NCI-H2196 treated with DMSO at 0.1 percent for 48 hours (cell line): ENCODE measurements at regions not wholly inside any gene's neighbourhood (a gene's known extent, or its start where the extent isn't known, plus 50 kb on each side); places are given as distances from the start of the nearest gene placed in this dataset.

Source experiments
- DNase-seq: peaks from one replicate; lab custom pipeline; 2025; ENCODE audit not compliant: unreplicated experiment; lab: John Stamatoyannopoulos, UW

- peak; percentile 20 for DNase-seq
These were observed 183.3 kb downstream of the CCDC59 start for GRCh38 chr12:82174936-82175335.

GRCh38 chr12:82174383-82174782, 183.8 kb downstream of the CCDC59 start:
- no peak for DNase-seq

- no peak for DNase-seq
These were observed 209.1 kb downstream of the CCDC59 start for GRCh38 chr12:82149045-82149444.

GRCh38 chr12:82146740-82147139, 211.4 kb downstream of the CCDC59 start:
- no peak for DNase-seq

- no peak for DNase-seq
These were observed 213.7 kb downstream of the CCDC59 start for GRCh38 chr12:82144505-82144904.

GRCh38 chr12:82132390-82132789, 225.8 kb downstream of the CCDC59 start:
- no peak for DNase-seq

- no peak for DNase-seq
These were observed 227.4 kb downstream of the CCDC59 start for GRCh38 chr12:82130762-82131161.

GRCh38 chr12:82124711-82125380, 233.3 kb downstream of the CCDC59 start:
- no peak for DNase-seq

- DNase-seq, result no peak
These were observed 236.6 kb downstream of the CCDC59 start for GRCh38 chr12:82121545-82121944.

GRCh38 chr12:82120901-82121300, 237.3 kb downstream of the CCDC59 start:
- DNase-seq, result no peak

GRCh38 chr12:82109243-82109642, 248.9 kb downstream of the CCDC59 start:
- DNase-seq, result no peak

- no peak for DNase-seq
These were observed 249.6 kb downstream of the CCDC59 start for GRCh38 chr12:82108615-82109014.

GRCh38 chr12:82099216-82099615, 259.0 kb downstream of the CCDC59 start:
- DNase-seq, result no peak

GRCh38 chr12:82097877-82098276, 260.3 kb downstream of the CCDC59 start:
- no peak for DNase-seq

- no peak for DNase-seq
These were observed 260.7 kb downstream of the CCDC59 start for GRCh38 chr12:82097438-82097837.

- DNase-seq, result no peak
These were observed 268.0 kb downstream of the CCDC59 start for GRCh38 chr12:82090165-82090564.

GRCh38 chr12:82089369-82090121, 268.6 kb downstream of the CCDC59 start:
- no peak for DNase-seq

- DNase-seq, result no peak
These were observed 275.7 kb downstream of the CCDC59 start for GRCh38 chr12:82082501-82082900.

GRCh38 chr12:82069931-82070514, 288.2 kb downstream of the CCDC59 start:
- no peak for DNase-seq

- no peak for DNase-seq
These were observed 299.0 kb upstream of the PPFIA2 start for GRCh38 chr12:82058197-82058596.

GRCh38 chr12:82057770-82058169, 298.6 kb upstream of the PPFIA2 start:
- no peak for DNase-seq

- no peak for DNase-seq
These were observed 296.2 kb upstream of the PPFIA2 start for GRCh38 chr12:82055391-82055790.
